ENCODE measurements at regions not wholly inside any gene's neighbourhood (a gene's known extent, or its start where the extent isn't known, plus 50 kb on each side); places are given as distances from the start of the nearest gene placed in this dataset.

GRCh38 chr7:124570558-124570957 lies 195.0 kb downstream of the GPR37 start:
- TF ChIP-seq GATA3 (IDR thresholded peaks at IDR 0.05; ENCODE audit: borderline replicate concordance), result no peak
- TF ChIP-seq HOXB5 (CRISPR knock-in tag; IDR thresholded peaks at IDR 0.05), result no peak
- TF ChIP-seq JUNB (IDR thresholded peaks at IDR 0.05), result no peak
- TF ChIP-seq SMC3 (IDR thresholded peaks at IDR 0.05), result no peak

All from A549 (cell line).